22Rv1 (cell line): ENCODE measurements at regions not wholly inside any gene's neighbourhood (a gene's known extent, or its start where the extent isn't known, plus 50 kb on each side); places are given as distances from the start of the nearest gene placed in this dataset.
A peak's percentile ranks its signal among the peaks of the same experiment; 100 is the strongest.

ENCODE experiments used
- H3K27ac ChIP-seq: fragments of 450-650 bp; 2 replicates; pipeline ENCODE4 v1.5.1; 2017
- CTCF ChIP-seq: fragments of 450-650 bp; IDR thresholded peaks from 2 replicates; pipeline ENCODE4 v1.5.1; 2017; ENCODE audit warnings: mild to moderate bottlenecking
- ZFX ChIP-seq: fragments of 450-650 bp; IDR thresholded peaks from 2 replicates; pipeline ENCODE4 v1.6.1; 2017; ENCODE audit warnings: antibody characterized with exemption, borderline replicate concordance

DNA sequence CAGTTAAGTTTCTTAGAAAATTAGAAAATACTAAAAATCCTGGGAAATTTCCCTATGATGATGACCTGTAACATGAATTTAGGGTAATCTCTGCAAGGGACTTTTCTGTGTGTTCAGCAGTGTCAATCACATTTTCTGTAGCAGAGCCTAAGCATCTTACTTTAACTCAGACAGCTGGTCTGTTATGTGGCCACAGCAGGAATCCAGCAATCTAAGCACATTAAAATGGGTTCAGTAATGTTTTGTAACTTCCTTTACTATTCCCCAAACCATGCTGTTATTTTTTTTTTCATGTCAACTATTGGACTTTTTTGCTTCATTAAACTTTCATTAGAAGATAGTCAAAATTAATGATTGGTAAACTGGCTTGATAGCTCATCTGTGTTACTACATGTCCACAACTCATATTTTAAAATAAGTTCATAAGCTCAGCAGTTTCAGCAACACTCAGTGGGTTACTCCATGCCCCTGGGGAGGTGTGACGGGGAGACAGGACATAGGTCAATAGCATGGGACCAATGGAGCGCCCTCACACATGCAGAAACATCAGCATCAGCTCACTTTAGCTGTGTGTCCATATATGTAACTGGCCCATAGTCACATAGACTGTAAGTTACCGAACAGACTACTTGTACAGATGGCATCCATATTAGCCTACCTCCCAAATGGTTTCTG lies 168.0 kb upstream of the PACRGL start:
- H3K27ac ChIP-seq = no peak overlapping the region
- TF ChIP-seq CTCF (no peak), ZFX (no peak)

GRCh38 chr4:20532871-20533870 lies 167.1 kb upstream of the PACRGL start:
- no peak overlapping the region for H3K27ac ChIP-seq
- TF ChIP-seq CTCF (no peak), ZFX (no peak)

DNA sequence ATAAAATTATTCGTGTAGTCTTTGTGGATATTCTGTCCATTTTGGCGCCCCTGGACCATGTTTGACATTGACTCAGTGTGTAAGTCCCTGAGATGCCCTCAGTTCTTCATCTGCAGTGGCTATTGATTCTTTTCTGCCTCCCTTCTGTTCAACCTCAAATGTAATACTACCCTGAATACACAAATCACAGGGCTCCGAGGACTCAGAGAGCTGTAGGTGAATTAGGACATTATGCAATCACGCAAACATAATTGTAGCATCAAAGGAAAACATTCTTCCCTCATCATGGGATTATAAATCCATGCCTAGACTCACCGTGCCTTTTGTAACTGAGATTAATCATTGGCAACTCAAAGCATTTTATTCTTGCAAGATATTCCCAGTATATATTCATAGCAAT lies 161.4 kb upstream of the PACRGL start:
- TF ChIP-seq CTCF (no peak), ZFX (no peak)
- no peak overlapping the region for H3K27ac ChIP-seq

DNA sequence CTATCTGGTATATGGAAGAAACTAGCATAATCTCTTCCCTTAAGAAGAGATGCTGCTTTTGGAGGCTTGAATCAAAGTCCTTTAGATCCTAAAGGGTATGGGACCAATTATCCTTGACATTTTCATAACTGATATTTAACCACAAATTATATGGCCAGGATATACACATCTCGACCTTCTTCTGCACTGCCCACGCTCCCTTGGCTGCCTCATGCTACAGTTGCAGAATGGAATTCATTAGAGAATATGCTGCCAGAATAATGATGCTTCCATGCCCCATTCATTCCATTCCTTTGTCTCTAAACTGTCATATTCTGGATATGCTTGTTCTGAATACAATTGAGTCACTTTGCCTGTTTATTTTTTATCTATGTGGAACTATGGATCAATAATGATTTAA lies 157.1 kb upstream of the PACRGL start:
- no peak overlapping the region for H3K27ac ChIP-seq
- TF ChIP-seq CTCF (no peak), ZFX (no peak)

DNA sequence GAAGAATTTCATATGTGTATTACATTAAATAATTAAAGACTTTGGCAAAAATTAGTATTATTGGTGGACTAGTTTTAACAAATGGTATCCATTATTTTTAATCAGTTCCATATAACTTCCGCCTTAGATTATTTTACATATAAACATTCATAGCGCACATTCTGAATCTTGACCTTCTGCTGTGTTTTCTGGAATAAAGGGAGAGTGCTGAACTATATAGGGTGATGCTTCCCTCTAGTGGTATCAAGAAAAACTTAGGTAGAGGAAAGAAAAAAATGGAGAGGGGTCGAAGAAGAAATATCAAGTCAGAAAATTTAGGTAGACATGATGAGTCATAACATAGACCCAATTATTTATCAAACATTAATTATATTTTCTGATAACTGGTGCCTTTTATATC lies 155.6 kb upstream of the PACRGL start:
- H3K27ac ChIP-seq = no peak overlapping the region
- TF ChIP-seq CTCF (peak; percentile 78), ZFX (no peak)

- TF ChIP-seq CTCF = no peak
- TF ChIP-seq ZFX = no peak
- H3K27ac ChIP-seq = no peak overlapping the region
These were observed 148.3 kb upstream of the PACRGL start for GRCh38 chr4:20552004-20552403.

- no peak for TF ChIP-seq CTCF
- no peak for TF ChIP-seq ZFX
- H3K27ac ChIP-seq = no peak overlapping the region
These were observed 146.1 kb upstream of the PACRGL start for GRCh38 chr4:20554134-20554533.
